ENCODE measurements at regions not wholly inside any gene's neighbourhood (a gene's known extent, or its start where the extent isn't known, plus 50 kb on each side); places are given as distances from the start of the nearest gene placed in this dataset.

GRCh38 chr1:4494027-4494426 lies 160.4 kb upstream of the AJAP1 start:
- no peak overlapping the region for H3K4me2 ChIP-seq (ENCODE audit: low read length)
- no peak overlapping the region for H2AFZ ChIP-seq (ENCODE audit: low read depth, low read length)
- H3K27me3 Mint-ChIP-seq (ENCODE audit: low read depth, unreplicated experiment), result peaks cover 5% of the 10 kb centered on the region
- no peak overlapping the region for H3K9ac ChIP-seq (ENCODE audit: low read length)
- H3K36me3 Mint-ChIP-seq (ENCODE audit: low read depth, unreplicated experiment), result no peaks in the 10 kb centered on the region
- H3K27me3 ChIP-seq (ENCODE audit: insufficient read depth, low read length), result no peaks in the 10 kb centered on the region
- H3K9me3 ChIP-seq (ENCODE audit: insufficient read depth, low read depth, low read length), result peaks cover 13% of the 10 kb centered on the region
- H3K27ac Mint-ChIP-seq (ENCODE audit: unreplicated experiment), result no peak overlapping the region
- no peak overlapping the region for H3K27ac ChIP-seq (ENCODE audit: low read depth, low read length)
- H3K36me3 ChIP-seq (ENCODE audit: insufficient read depth, low read length), result no peaks in the 10 kb centered on the region
- DNase-seq (ENCODE audit: low read depth) (no peak), FAIRE-seq (no peak)
- no peak overlapping the region for H3K4me3 Mint-ChIP-seq (ENCODE audit: unreplicated experiment)
- no peaks in the 10 kb centered on the region for H4K20me1 ChIP-seq (ENCODE audit: insufficient read depth, low read length)
- TF ChIP-seq CTCF (IDR thresholded peaks at IDR 0.05; ENCODE audit: insufficient read depth, low read depth, low read length) (no peak), EZH2 (IDR thresholded peaks at IDR 0.05; ENCODE audit: insufficient read depth, low read length) (no peak)
- H3K4me1 Mint-ChIP-seq (ENCODE audit: low read depth, unreplicated experiment), result no peaks in the 10 kb centered on the region
- H3K79me2 ChIP-seq (ENCODE audit: insufficient read depth, low read length), result no peaks in the 10 kb centered on the region
- no peak overlapping the region for H3K4me3 ChIP-seq (ENCODE audit: insufficient read depth, low read depth, low read length)
- H3K4me1 ChIP-seq (ENCODE audit: insufficient read depth, low read length), result no peaks in the 10 kb centered on the region
- peaks cover 6% of the 10 kb centered on the region for H3K9me3 Mint-ChIP-seq (ENCODE audit: unreplicated experiment)

- Mint-ChIP-seq H3K36me3 (ENCODE audit: low read depth, unreplicated experiment) (no peaks in the 10 kb centered on the region), H3K27ac (ENCODE audit: unreplicated experiment) (no peak overlapping the region), H3K9me3 (ENCODE audit: unreplicated experiment) (peaks cover 7% of the 10 kb centered on the region), H3K4me3 (ENCODE audit: unreplicated experiment) (no peak overlapping the region), H3K4me1 (ENCODE audit: low read depth, unreplicated experiment) (no peaks in the 10 kb centered on the region), H3K27me3 (ENCODE audit: low read depth, unreplicated experiment) (peaks cover 2% of the 10 kb centered on the region)
- H3K79me2 ChIP-seq (ENCODE audit: insufficient read depth, low read length), result no peaks in the 10 kb centered on the region
- DNase-seq (ENCODE audit: low read depth) (no peak), FAIRE-seq (no peak)
- H3K4me2 ChIP-seq (ENCODE audit: low read length), result no peak overlapping the region
- no peak overlapping the region for H3K4me3 ChIP-seq (ENCODE audit: insufficient read depth, low read depth, low read length)
- TF ChIP-seq CTCF (IDR thresholded peaks at IDR 0.05; ENCODE audit: insufficient read depth, low read depth, low read length) (no peak), EZH2 (IDR thresholded peaks at IDR 0.05; ENCODE audit: insufficient read depth, low read length) (no peak)
- H3K27me3 ChIP-seq (ENCODE audit: insufficient read depth, low read length), result no peaks in the 10 kb centered on the region
- H2AFZ ChIP-seq (ENCODE audit: low read depth, low read length), result no peak overlapping the region
- no peaks in the 10 kb centered on the region for H3K36me3 ChIP-seq (ENCODE audit: insufficient read depth, low read length)
- H3K9me3 ChIP-seq (ENCODE audit: insufficient read depth, low read depth, low read length), result peaks cover 18% of the 10 kb centered on the region
- H3K9ac ChIP-seq (ENCODE audit: low read length), result no peak overlapping the region
- no peaks in the 10 kb centered on the region for H3K4me1 ChIP-seq (ENCODE audit: insufficient read depth, low read length)
- no peak overlapping the region for H3K27ac ChIP-seq (ENCODE audit: low read depth, low read length)
- no peaks in the 10 kb centered on the region for H4K20me1 ChIP-seq (ENCODE audit: insufficient read depth, low read length)
These were observed 159.9 kb upstream of the AJAP1 start for GRCh38 chr1:4494558-4494957.

GRCh38 chr1:4495809-4496208 lies 158.6 kb upstream of the AJAP1 start:
- H3K36me3 ChIP-seq (ENCODE audit: insufficient read depth, low read length), result no peaks in the 10 kb centered on the region
- H3K4me2 ChIP-seq (ENCODE audit: low read length), result no peak overlapping the region
- H2AFZ ChIP-seq (ENCODE audit: low read depth, low read length), result no peak overlapping the region
- no peaks in the 10 kb centered on the region for H3K4me1 ChIP-seq (ENCODE audit: insufficient read depth, low read length)
- no peaks in the 10 kb centered on the region for H4K20me1 ChIP-seq (ENCODE audit: insufficient read depth, low read length)
- Mint-ChIP-seq H3K9me3 (ENCODE audit: unreplicated experiment) (peaks cover 9% of the 10 kb centered on the region), H3K4me1 (ENCODE audit: low read depth, unreplicated experiment) (no peaks in the 10 kb centered on the region), H3K27me3 (ENCODE audit: low read depth, unreplicated experiment) (peaks cover 2% of the 10 kb centered on the region), H3K27ac (ENCODE audit: unreplicated experiment) (no peak overlapping the region), H3K4me3 (ENCODE audit: unreplicated experiment) (no peak overlapping the region), H3K36me3 (ENCODE audit: low read depth, unreplicated experiment) (no peaks in the 10 kb centered on the region)
- peaks cover 21% of the 10 kb centered on the region for H3K9me3 ChIP-seq (ENCODE audit: insufficient read depth, low read depth, low read length)
- H3K4me3 ChIP-seq (ENCODE audit: insufficient read depth, low read depth, low read length), result no peak overlapping the region
- H3K27me3 ChIP-seq (ENCODE audit: insufficient read depth, low read length), result no peaks in the 10 kb centered on the region
- no peak overlapping the region for H3K27ac ChIP-seq (ENCODE audit: low read depth, low read length)
- DNase-seq (ENCODE audit: low read depth), result no peak
- no peak overlapping the region for H3K9ac ChIP-seq (ENCODE audit: low read length)
- no peaks in the 10 kb centered on the region for H3K79me2 ChIP-seq (ENCODE audit: insufficient read depth, low read length)
- no peak for TF ChIP-seq CTCF (IDR thresholded peaks at IDR 0.05; ENCODE audit: insufficient read depth, low read depth, low read length)
- TF ChIP-seq EZH2 (IDR thresholded peaks at IDR 0.05; ENCODE audit: insufficient read depth, low read length), result no peak
- FAIRE-seq, result no peak
